GM18861 (cell line): ENCODE measurements at regions not wholly inside any gene's neighbourhood (a gene's known extent, or its start where the extent isn't known, plus 50 kb on each side); places are given as distances from the start of the nearest gene placed in this dataset.
"Not testable (repeated sequence)": the region's sequence is repeated elsewhere in the genome, so short reads cannot be mapped to it uniquely, and the experiment has no call there.

Experiments
- ATAC-seq: cut with Tn5 transposase; IDR thresholded peaks from one replicate; pipeline ENCODE4 v1.9.1; 2021; ENCODE audit not compliant: unreplicated experiment

DNA sequence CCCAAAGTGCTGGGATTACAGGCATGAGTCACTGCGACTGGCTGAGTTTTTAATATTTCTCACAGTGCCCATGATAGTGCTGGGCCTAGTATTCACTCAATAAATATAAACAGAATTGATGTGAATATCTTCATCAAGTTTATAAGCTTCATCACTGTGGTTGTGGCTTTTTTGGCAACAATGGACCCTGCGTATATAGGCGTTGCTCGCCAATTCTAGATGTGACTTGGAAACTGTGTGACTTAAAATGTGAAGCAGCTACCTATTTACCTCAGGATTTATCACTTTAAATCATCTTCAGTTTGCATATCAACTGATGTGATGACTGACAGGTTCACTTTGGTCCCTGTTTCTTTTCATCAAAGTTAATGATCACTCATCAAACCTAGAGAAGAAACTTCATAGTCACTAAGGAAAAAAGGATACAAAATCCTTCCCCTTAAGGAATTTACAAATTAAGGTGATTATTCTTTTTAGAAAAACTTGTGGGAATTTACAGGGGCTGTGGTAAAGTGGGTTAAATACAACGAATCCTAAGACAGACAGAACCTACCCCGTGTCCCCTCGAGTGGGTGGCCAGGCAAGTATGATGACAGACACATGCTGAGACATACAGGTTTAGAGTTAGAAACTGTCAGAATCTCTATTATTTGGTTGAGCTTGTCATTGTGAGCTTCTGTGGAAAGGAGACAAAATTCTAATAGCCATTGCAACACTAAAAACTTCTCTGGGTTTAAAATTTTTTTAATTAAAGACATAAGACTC lies 101.3 kb downstream of the AKAP11 start:
- no peak for ATAC-seq

GRCh38 chr13:42375663-42376062 lies 103.7 kb downstream of the AKAP11 start:
- ATAC-seq: no peak

DNA sequence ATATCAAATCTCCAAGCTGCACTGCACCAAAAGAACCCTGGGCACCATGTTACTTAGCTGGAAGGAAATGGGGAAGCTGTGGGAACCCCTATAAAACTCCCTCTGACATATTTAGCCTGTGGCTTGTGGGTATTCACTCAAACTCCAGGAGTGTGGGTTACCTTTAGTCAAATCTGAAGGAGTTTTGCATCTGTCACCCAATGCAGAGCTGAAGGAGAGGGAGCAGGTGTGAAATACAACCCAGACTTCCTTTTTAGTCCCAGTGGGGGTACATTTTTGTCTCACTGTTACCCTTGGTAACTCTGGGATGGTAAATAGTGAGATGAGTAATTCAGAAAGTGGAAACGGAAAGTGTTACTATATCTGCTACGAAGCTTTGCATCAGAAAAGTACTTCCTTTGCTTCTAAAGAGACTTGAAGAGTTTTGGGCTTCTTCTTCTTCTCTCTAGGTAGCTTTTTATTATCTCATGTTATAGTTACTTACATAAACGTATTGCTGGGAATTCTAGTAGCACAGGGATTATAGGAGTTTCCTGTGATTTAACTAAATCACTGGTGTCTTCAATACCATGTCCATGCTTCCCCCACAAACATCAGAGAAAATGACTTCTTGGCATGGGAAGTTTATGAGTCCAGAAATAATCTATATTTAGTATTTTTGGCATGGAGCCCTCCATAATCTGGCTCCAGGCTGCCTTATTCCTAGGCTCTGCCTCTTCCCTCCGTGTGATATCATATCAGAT lies 105.9 kb downstream of the AKAP11 start:
- ATAC-seq: peak; percentile 79

DNA sequence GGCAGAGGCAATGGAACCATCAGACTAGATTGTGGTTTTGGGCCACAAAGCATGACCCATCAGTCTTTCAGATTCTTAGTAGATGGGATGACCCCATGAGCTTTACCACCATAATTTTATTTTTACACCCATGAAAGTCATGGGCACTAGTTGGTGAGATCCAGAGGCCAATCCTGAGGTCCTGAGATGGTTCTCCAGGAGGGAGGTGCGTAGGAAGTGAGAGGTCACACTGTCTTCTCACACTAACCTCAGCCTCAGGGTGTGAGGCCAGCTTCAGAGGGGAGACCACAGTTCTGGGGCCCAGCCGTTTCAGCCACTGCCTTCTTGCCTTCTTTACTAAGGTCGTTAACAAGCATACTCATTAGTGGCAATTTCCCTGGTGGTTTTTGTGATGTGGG lies 106.4 kb downstream of the AKAP11 start:
- ATAC-seq: no peak

DNA sequence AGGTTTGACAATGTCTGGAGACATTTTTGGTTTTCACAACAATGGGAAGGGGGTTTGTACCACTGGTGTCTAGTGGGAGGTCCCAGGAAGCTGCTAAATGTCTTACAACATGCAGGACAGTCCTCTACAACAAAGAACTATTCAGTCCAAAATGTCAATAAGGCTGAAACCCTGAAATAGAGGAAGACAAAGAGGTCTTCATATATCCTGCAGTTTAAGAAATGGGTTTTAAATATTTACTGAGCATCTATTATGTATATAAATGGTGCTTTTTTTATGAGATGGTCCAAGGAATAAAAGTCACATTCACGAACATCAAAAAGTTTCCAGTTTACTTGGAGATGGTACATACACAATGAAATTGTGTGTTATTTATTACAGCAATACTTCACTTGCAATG lies 107.3 kb downstream of the AKAP11 start:
- ATAC-seq: no peak

- ATAC-seq: peak; percentile 37
Measured at GRCh38 chr13:42380420-42381164, 108.6 kb downstream of the AKAP11 start.

- ATAC-seq: no peak
Measured at GRCh38 chr13:42381165-42381425, 109.1 kb downstream of the AKAP11 start.

DNA sequence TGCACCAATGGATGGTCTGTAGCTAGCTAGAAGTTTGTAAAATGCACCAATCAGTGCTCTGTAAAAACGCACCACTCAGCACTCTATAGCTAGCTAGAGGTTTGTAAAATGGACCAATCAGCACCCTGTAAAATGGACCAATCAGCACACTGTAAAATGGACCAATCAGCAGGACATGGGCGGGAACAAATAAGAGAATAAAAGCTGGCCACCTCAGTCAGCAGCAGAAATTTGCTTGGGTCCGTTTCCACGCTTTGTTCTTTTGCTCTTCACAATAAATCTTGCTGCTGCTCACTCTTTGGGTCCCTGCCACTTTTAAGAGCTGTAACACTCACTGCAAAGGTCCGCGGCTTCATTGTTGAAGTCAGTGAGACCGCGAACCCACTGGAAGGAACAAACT lies 109.5 kb downstream of the AKAP11 start:
- ATAC-seq: not testable (repeated sequence)

GRCh38 chr13:42383025-42383424 lies 111.1 kb downstream of the AKAP11 start:
- ATAC-seq: no peak

- ATAC-seq: no peak
Measured at GRCh38 chr13:42384265-42384664, 112.3 kb downstream of the AKAP11 start.

DNA sequence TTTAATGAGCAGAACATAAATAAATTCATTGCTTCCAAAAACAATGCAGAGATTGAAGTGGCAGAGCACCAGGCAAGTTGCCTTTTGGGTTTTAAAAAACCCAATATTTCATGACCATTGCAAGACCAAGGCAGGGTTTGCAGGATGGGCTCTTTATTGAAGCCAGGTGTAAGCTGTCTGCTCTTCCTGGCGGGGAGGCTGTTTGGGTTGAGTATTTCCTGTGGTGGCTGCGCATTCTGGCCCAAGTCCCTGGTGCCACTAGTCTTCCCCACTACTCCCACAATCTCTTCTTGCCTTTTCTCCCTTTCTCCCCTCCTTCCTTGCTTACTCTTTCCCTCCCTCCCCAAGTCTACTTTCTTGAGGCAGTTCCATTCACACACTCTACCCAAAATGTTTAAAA lies 116.4 kb downstream of the AKAP11 start:
- ATAC-seq: no peak

GRCh38 chr13:42389041-42389440 lies 117.1 kb downstream of the AKAP11 start:
- ATAC-seq: no peak

DNA sequence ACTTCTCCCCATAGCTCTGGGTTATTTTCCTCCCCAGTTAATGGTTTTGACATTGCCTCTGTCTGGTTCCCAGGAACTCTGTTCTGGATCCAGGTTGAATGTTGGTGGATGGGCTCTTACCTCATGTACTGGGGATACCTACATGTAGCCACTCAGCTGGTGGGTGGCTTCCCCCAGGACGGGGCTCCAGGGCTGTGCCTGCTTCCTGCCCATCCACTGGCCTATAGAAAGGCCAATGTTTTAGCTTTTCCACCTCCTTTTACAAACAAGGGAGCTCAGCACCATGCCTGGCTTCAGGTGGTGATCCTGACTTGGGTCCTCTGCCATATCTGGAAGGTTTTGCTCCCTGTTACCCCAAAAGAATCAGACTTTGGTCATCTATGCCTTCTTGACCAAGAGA lies 120.2 kb downstream of the AKAP11 start:
- no peak for ATAC-seq

GRCh38 chr13:42392716-42393572 lies 121.0 kb downstream of the AKAP11 start:
- ATAC-seq: no peak

- no peak for ATAC-seq
Measured at GRCh38 chr13:42393573-42394360, 121.8 kb downstream of the AKAP11 start.

- ATAC-seq: no peak
Measured at GRCh38 chr13:42394361-42394708, 122.4 kb downstream of the AKAP11 start.

- no peak for ATAC-seq
Measured at GRCh38 chr13:42394711-42395085, 122.7 kb downstream of the AKAP11 start.

GRCh38 chr13:42395086-42395821 lies 123.3 kb downstream of the AKAP11 start:
- no peak for ATAC-seq

GRCh38 chr13:42396501-42396900 lies 124.5 kb downstream of the AKAP11 start:
- no peak for ATAC-seq
